SK-N-SH (cell line): ENCODE measurements at regions not wholly inside any gene's neighbourhood (a gene's known extent, or its start where the extent isn't known, plus 50 kb on each side); places are given as distances from the start of the nearest gene placed in this dataset.

Experiments
- CTCF ChIA-PET: fragments of 300-600, 350-600 bp; formaldehyde crosslinking; extraction: SDS; loops from one replicate; lab custom pipeline; 2021; lab: Yijun Ruan, JAX
- POLR2A ChIA-PET: fragments of 350-600 bp; sonication (Branson Sonifier 250); formaldehyde crosslinking; extraction: SDS; loops from one replicate; lab custom pipeline; 2020; ENCODE audit warnings: antibody characterized with exemption, inconsistent platforms; lab: Yijun Ruan, JAX
- DNase-seq: peaks from one replicate; pipeline ENCODE4 v3.0.0; 2012
- H2AFZ ChIP-seq: fragments of 200-600 bp; sonication (generic); 2 replicates; pipeline ENCODE4 v1.8.1; 2016; ENCODE audit warnings: antibody characterized with exemption, mild to moderate bottlenecking, low read depth
- H3F3A ChIP-seq: fragments of 200-600 bp; sonication (generic); replicated peaks from 2 replicates; pipeline ENCODE3; 2016; ENCODE audit warnings: antibody characterized with exemption, mild to moderate bottlenecking; ENCODE audit not compliant: insufficient read depth
- H3K27ac ChIP-seq, 2 experiments: fragments of 200-500 bp in 1 of 2; fragments of 200-600 bp in 1 of 2; sonication (Bioruptor generic) in 1 of 2; sonication (generic), shearing (Covaris generic) in 1 of 2; 2 replicates each; pipeline versions ENCODE4 v1.5.1 to v1.6.1; 2014 to 2016; ENCODE audit warnings: low read depth in 2 of 2, inconsistent platforms in 1 of 2, low read length in 1 of 2, mild to moderate bottlenecking in 1 of 2, mixed read lengths in 1 of 2
- H3K27me3 ChIP-seq: fragments of 200-600 bp; sonication (generic), shearing (Covaris generic); 2 replicates; pipeline ENCODE4 v1.6.1; 2016; ENCODE audit warnings: mixed run types; ENCODE audit not compliant: insufficient read depth
- H3K36me3 ChIP-seq, 2 experiments: fragments of 200-500 bp in 1 of 2; fragments of 200-600 bp in 1 of 2; sonication (Bioruptor generic) in 1 of 2; sonication (generic) in 1 of 2; replicated peaks in 1 of 2; 2 replicates each; pipeline versions ENCODE3 to v1.5.1; 2014 to 2016; ENCODE audit warnings: low read length in 1 of 2, mild to moderate bottlenecking in 1 of 2; ENCODE audit not compliant: insufficient read depth in 2 of 2, control insufficient read depth in 1 of 2
- H3K4me1 ChIP-seq, 2 experiments: fragments of 200-500 bp in 1 of 2; fragments of 200-600 bp in 1 of 2; sonication (Bioruptor generic) in 1 of 2; sonication (generic), shearing (Covaris generic) in 1 of 2; 2 replicates each; pipeline versions ENCODE4 v1.5.1 to v1.6.1; 2014 to 2016; ENCODE audit warnings: low read depth in 1 of 2, low read length in 1 of 2, mixed run types in 1 of 2; ENCODE audit not compliant: insufficient read depth in 2 of 2, control insufficient read depth in 1 of 2
- H3K4me2 ChIP-seq: fragments of 200-600 bp; sonication (generic), shearing (Covaris generic); 2 replicates; pipeline ENCODE4 v1.6.1; 2017; ENCODE audit warnings: mixed run types
- H3K4me3 ChIP-seq, 2 experiments: fragments of 200-500 bp in 1 of 2; fragments of 200-600 bp in 1 of 2; sonication (Bioruptor generic) in 1 of 2; sonication (generic), shearing (Covaris generic) in 1 of 2; 2 replicates each; pipeline versions ENCODE4 v1.5.1 to v1.8.1; 2014 to 2016; ENCODE audit warnings: low read depth in 2 of 2, inconsistent platforms in 1 of 2, low read length in 1 of 2, mild to moderate bottlenecking in 1 of 2, mixed read lengths in 1 of 2, moderate library complexity in 1 of 2
- H3K79me2 ChIP-seq: fragments of 200-600 bp; sonication (generic); 2 replicates; pipeline ENCODE4 v1.8.1; 2017; ENCODE audit warnings: mild to moderate bottlenecking; ENCODE audit not compliant: insufficient read depth
- H3K9ac ChIP-seq: fragments of 200-600 bp; sonication (generic); 2 replicates; pipeline ENCODE4 v1.6.1; 2017; ENCODE audit warnings: mixed run types
- H3K9me2 ChIP-seq: fragments of 200-600 bp; sonication (generic); 2 replicates; pipeline ENCODE4 v1.6.1; 2017; ENCODE audit warnings: mixed run types
- H3K9me3 ChIP-seq: fragments of 200-600 bp; sonication (generic); 2 replicates; pipeline ENCODE4 v1.6.1; 2017; ENCODE audit warnings: mixed run types, mild to moderate bottlenecking, moderate library complexity
- H4K20me1 ChIP-seq: fragments of 200-600 bp; sonication (generic); 2 replicates; pipeline ENCODE4 v1.6.1; 2017; ENCODE audit warnings: mild to moderate bottlenecking, mixed run types; ENCODE audit not compliant: insufficient read depth
- FOXM1 ChIP-seq: IDR thresholded peaks from 2 replicates; pipeline ENCODE4 v1.4.0; 2012; ENCODE audit warnings: low read depth, mild to moderate bottlenecking
- GATA2 ChIP-seq: sonication (generic); formaldehyde crosslinking; IDR thresholded peaks from 2 replicates; pipeline ENCODE4 v1.5.0; 2020; ENCODE audit warnings: mild to moderate bottlenecking, missing genetic modification reagents
- MXI1 ChIP-seq: IDR thresholded peaks from 2 replicates; pipeline ENCODE4 v1.6.1; 2012; ENCODE audit warnings: mild to moderate bottlenecking, low read depth, low read length, improper control_type of control experiment
- PBX3 ChIP-seq: IDR thresholded peaks from 2 replicates; pipeline ENCODE4; 2012
- WGBS: methylation state at CpG from one replicate; pipeline ENCODE4 v1.1.6; 2017; ENCODE audit warnings: low lambda C conversion rate; 5-methylcytosine and 5-hydroxymethylcytosine counted together
- TF ChIP-seq, protein P1 (sequence below): IDR thresholded peaks from 2 replicates; pipeline ENCODE4 v1.4.0; 2012; ENCODE audit warnings: low read depth, borderline replicate concordance
- TF ChIP-seq, protein P2 (sequence below): IDR thresholded peaks from 2 replicates; pipeline ENCODE4 v1.6.1; 2012; ENCODE audit warnings: mild to moderate bottlenecking, low read depth, low read length, moderate library complexity
- TF ChIP-seq, protein P3 (sequence below): fragments of 200-600 bp; sonication (generic); IDR thresholded peaks from 2 replicates; pipeline ENCODE4 v1.6.1; 2017; ENCODE audit warnings: antibody characterized with exemption, mild to moderate bottlenecking, moderate library complexity

DNA sequence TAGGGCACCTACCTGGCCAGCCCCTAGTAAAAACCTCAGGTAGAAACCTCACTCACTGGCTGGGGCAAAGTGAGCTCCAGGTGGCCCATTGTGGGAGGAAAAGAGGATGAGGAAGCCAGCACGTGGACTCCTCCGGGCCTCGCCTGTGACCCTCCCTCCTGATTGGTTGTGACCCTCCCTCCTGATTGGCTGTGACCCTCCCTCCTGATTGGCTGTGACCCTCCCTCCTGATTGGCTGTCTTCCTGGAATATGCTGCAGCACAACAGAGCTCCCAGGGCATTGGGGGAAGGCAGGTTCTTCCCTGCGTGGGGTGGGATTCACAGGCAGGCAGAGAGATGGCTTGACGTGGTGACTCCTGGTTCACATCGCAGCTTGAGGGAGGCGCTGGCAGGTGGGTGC lies 343.0 kb downstream of the GLRX3 start:
- Histone ChIP-seq H3F3A (no peaks in the 10 kb centered on the region), H3K4me3 (no peak overlapping the region), H3K9me2 (no peaks in the 10 kb centered on the region), H3K79me2 (no peaks in the 10 kb centered on the region), H3K9me3 (no peaks in the 10 kb centered on the region), H3K9ac (no peak overlapping the region), H3K27ac (no peak overlapping the region), H3K4me1 (no peaks in the 10 kb centered on the region), H3K27me3 (no peaks in the 10 kb centered on the region), H3K4me2 (no peak overlapping the region), H4K20me1 (no peaks in the 10 kb centered on the region), H2AFZ (no peak overlapping the region), H3K36me3 (no peaks in the 10 kb centered on the region)
- DNase-seq, result no peak
- ChIA-PET CTCF (no interaction called here), POLR2A (no interaction called here)
- WGBS, result 69% methylated on average over 3 of the region's 7 CpGs
- TF ChIP-seq PBX3 (no peak), GATA2 (no peak), MXI1 (no peak)
- TF ChIP-seq, protein P1, sequence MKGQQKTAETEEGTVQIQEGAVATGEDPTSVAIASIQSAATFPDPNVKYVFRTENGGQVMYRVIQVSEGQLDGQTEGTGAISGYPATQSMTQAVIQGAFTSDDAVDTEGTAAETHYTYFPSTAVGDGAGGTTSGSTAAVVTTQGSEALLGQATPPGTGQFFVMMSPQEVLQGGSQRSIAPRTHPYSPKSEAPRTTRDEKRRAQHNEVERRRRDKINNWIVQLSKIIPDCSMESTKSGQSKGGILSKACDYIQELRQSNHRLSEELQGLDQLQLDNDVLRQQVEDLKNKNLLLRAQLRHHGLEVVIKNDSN, result no peak
- TF ChIP-seq, protein P2, sequence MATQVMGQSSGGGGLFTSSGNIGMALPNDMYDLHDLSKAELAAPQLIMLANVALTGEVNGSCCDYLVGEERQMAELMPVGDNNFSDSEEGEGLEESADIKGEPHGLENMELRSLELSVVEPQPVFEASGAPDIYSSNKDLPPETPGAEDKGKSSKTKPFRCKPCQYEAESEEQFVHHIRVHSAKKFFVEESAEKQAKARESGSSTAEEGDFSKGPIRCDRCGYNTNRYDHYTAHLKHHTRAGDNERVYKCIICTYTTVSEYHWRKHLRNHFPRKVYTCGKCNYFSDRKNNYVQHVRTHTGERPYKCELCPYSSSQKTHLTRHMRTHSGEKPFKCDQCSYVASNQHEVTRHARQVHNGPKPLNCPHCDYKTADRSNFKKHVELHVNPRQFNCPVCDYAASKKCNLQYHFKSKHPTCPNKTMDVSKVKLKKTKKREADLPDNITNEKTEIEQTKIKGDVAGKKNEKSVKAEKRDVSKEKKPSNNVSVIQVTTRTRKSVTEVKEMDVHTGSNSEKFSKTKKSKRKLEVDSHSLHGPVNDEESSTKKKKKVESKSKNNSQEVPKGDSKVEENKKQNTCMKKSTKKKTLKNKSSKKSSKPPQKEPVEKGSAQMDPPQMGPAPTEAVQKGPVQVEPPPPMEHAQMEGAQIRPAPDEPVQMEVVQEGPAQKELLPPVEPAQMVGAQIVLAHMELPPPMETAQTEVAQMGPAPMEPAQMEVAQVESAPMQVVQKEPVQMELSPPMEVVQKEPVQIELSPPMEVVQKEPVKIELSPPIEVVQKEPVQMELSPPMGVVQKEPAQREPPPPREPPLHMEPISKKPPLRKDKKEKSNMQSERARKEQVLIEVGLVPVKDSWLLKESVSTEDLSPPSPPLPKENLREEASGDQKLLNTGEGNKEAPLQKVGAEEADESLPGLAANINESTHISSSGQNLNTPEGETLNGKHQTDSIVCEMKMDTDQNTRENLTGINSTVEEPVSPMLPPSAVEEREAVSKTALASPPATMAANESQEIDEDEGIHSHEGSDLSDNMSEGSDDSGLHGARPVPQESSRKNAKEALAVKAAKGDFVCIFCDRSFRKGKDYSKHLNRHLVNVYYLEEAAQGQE, result no peak
- TF ChIP-seq, protein P3, sequence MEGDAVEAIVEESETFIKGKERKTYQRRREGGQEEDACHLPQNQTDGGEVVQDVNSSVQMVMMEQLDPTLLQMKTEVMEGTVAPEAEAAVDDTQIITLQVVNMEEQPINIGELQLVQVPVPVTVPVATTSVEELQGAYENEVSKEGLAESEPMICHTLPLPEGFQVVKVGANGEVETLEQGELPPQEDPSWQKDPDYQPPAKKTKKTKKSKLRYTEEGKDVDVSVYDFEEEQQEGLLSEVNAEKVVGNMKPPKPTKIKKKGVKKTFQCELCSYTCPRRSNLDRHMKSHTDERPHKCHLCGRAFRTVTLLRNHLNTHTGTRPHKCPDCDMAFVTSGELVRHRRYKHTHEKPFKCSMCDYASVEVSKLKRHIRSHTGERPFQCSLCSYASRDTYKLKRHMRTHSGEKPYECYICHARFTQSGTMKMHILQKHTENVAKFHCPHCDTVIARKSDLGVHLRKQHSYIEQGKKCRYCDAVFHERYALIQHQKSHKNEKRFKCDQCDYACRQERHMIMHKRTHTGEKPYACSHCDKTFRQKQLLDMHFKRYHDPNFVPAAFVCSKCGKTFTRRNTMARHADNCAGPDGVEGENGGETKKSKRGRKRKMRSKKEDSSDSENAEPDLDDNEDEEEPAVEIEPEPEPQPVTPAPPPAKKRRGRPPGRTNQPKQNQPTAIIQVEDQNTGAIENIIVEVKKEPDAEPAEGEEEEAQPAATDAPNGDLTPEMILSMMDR, result no peak

DNA sequence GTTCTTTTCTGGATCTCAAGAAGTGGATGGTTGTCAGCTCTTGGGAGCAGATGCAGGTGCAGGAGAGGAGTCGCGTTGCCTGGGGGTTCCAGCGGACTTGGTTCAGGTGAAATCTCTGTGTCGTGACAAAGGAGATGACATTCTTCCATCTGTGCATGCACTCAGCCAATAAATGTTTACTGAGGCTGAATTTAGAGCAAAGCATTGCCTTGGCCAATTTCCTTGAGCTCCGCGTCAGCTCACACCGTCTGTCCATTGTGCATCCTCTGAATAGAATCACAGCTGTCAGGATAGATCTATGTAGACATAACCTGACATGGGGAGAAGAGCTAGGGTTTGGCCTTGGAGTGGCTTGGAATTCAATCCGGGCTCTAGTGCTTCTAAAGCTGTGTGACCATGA lies 343.7 kb downstream of the GLRX3 start:
- no peaks in the 10 kb centered on the region for H3K9me2 ChIP-seq
- H3K4me1 ChIP-seq, result no peaks in the 10 kb centered on the region
- no peaks in the 10 kb centered on the region for H3K27me3 ChIP-seq
- no peaks in the 10 kb centered on the region for H3K79me2 ChIP-seq
- no peak overlapping the region for H2AFZ ChIP-seq
- CTCF ChIA-PET, result no interaction called here
- H3K4me3 ChIP-seq, result no peak overlapping the region
- H3K9ac ChIP-seq, result no peak overlapping the region
- H3K27ac ChIP-seq, result no peak overlapping the region
- no peaks in the 10 kb centered on the region for H3F3A ChIP-seq
- POLR2A ChIA-PET, result no interaction called here
- no peaks in the 10 kb centered on the region for H4K20me1 ChIP-seq
- TF ChIP-seq FOXM1 (no peak), GATA2 (no peak)
- no peaks in the 10 kb centered on the region for H3K36me3 ChIP-seq
- WGBS, result 59% methylated on average over 8 of the region's 8 CpGs
- H3K9me3 ChIP-seq, result no peaks in the 10 kb centered on the region
- H3K4me2 ChIP-seq, result no peak overlapping the region
- DNase-seq, result no peak
